Stimulated activated CD8-positive, alpha-beta memory T cell treated with anti-CD3 and anti-CD28 coated beads, Interleukin-4, amount 100 ng/mL, for 48 hours (primary cell): ENCODE measurements at regions not wholly inside any gene's neighbourhood (a gene's known extent, or its start where the extent isn't known, plus 50 kb on each side); places are given as distances from the start of the nearest gene placed in this dataset.
A peak's percentile ranks its signal among the peaks of the same experiment; 100 is the strongest.

Experiments
- DNase-seq: peaks from one replicate; pipeline ENCODE4 v3.0.0-alpha.2; 2020

DNA sequence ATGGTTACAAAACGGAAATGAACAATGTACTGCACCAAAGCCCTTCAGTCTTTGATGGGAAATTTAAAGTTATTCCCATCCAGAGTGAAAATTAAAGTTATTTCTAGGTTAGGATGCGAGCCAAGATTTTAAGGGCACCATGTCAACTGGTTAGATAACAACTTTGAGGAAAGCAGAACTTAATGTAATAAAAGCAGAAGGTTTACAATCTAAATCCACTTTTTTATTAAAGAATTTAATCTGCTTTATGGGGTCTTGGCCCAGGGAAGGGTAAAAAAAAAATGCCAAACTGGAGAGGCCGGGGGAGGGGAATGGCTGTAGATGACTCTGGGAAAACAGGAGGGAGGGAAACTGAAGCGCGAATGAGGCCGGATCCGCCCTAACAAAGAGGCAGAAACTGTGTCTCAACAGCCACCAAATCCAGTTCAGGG lies 108.2 kb upstream of the ATF7IP start:
- DNase-seq: no peak

DNA sequence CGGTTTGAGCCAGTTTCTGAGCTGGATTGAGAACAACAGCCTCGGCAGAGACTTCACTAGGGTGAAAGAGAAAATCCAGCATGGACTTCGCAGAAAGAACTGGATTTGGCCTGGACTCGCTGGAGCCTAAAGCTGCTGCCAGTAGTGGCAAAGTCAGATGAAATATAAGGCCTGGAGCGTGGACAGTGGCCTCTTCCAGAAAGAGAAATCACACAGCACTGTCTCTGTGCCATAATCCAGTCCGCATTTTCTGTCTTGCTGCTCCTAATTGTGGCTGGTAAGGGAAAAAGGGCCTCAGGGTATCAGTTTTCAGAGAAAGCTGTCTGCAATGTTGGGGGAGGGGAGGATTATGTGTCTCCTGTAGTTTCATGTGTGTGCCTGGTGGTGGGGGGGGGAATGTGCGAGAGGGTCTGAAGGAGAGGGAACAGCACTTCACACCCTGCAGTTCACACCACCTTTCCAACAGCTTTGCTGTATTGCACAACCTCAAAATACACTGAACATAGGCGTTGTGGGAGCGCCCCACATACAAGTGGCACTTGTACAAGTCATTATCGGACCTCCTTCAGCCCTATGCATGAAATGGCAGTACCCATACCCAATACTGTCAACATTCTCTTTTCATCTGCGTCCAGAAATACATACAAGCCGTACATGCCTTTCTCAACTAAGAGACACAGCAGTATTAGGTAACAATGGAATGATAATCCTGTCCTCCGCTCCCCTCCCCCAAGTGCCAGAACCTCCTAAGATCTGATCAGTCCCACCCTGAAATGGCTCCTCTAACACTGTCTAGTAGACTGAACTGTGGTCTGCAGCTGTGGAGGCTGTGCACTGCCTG lies 107.5 kb upstream of the ATF7IP start:
- peak; percentile 92 for DNase-seq

DNA sequence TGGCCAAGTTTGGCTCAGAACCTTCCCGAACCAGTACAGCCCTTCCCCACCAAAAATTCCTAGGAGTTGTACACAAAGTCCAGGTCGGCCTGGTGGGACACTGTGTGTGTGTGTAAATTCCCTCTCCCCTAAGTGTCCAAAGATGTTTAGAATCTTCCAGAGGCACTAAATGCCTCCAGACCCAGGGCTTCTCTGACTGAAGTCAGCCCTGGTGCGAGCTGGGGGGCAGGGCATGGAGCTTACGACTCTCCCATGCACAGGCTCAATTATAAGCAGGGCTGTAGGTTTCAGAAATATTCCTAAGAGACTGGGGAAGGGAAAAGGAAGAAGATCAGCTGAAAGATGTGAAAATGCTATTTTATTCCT lies 106.9 kb upstream of the ATF7IP start:
- no peak for DNase-seq

DNA sequence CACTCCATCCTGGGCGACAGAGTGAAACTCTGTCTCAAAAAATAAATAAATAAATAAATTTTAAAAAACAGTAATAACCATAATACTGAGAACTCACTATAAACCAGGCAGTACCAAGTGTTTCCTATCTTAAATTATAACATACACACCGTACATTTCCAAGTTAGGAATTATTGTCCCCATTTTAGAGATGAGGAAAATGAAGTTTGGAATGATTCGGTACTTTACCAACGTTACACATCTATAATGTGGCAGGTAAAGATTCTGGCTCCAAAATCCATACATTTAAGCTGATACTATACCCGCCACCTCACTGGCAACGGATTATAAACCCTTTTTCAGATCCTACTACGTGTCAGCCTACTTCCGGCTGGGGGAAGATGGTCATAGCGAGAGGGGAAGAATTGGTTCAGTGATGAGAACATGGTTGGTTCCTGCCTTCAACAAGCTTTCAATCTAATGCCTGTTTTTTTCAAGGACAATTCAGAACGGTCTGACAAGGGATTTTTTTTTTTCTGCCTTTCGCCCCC lies 105.9 kb upstream of the ATF7IP start:
- no peak for DNase-seq

DNA sequence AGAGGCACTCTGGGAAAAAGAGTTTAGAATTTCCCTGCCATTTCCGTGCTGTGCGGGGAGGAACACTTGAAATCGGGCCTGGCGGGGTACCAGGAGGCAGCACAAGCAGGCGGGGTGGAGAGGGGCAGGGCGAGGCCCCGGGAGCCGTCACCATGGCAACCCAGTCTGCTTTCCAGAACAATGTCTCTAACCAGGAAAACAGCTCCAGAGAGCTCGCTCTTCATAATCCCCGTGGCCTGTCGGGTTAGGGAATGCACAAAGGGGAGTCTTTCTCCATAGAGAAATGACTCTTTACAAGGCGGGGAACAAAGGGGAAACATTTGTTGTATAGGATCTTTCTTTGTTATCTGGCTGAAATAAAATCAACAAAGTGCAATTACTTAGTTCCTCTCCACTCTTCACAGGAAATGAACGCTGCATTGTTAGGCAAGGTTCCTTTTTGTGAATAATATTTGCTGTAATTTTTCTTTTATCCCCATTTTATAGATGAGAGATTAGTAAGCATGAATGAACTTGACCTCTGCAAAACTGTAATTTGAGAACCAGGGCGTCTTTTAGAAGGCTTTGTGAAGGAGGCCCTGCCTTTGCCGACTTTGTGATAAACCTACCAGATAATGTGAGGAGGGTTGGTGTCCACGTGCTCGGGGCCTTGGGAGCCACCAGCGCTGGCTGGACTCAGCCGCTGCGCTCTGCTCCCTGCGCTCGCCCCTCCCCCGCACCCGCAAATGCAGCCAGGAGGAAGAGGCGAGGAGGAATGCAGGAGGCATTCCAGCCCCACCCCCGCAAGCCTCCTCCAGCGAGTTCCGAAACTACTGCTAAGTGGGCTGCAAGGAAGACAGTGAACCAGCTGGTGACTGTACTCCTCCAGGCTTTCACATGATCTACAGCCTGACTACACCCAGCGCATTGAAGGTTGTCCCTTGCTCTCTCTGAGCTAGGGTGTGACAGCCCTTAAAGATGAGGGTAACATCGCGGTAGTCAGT lies 105.2 kb upstream of the ATF7IP start:
- DNase-seq: no peak

DNA sequence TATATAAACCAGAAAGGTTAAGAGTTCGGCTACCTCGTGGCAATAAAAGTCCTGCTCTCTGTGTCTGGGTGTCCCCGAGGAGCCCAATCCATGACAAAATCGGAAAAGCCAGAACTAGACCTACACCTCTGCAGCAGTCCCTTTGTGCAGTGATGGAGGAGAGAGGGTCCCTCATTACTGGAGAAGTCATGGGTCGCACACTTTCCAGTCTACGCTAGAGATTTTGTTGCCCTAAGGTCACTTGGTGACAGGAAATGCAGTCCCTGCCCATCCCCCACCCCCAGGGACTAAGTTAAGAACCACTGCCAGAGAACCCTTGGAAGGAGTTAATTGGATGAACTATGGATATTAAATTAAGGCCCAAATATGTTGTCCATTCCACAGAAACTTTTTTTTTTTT lies 104.4 kb upstream of the ATF7IP start:
- DNase-seq: no peak

DNA sequence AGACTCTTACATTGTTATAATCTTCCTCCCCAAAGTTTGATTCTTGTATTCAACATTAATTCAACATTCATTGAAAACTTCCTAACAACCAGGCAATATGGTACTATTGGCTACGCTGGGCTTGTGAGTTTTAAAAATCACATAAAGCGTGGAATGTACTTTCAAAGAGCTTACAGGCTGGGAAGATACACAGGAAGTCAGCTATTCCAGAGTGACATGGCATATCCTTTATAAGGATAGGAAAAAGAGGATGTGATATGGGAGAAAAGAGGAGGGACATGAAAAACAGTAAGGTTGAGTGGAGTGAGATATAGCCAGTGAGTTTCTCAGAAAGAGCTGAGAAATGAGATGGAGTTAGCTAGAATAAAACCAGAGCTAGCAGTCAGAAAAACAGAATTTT lies 103.6 kb upstream of the ATF7IP start:
- DNase-seq: no peak

DNA sequence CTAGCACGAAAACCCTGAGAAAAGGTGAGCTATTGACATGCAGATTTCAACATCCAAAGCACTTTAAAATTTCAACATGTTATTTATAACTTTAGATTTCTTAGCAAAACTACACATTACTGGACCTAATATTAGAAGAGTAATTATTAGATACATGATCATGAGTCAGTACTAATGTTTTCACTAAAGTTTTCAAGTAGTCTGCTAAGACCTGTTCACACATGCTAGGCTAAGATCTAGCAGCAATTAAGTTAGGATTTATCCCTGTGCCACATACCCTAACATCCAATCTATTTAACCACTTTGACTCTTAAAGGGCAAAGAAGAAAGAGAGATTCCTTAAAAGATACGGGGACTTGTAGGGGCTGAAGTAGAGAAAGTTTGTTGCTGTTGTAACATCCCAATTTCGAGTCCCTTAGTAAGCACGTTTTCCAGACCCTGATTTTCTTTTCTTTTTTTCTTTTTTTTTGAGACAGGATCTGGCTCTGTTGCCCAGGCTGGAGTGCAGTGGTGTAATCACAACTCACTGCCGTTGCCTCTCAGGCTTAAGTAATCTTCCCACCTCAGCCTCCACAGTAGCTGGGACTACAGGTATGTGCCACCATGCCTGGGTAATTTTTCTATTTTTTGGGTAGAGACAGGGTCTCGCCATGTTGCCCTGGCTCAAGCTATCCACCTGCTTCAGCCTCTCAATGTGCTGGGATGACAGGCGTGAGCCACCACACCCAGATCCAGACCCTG lies 102.5 kb upstream of the ATF7IP start:
- DNase-seq: no peak

DNA sequence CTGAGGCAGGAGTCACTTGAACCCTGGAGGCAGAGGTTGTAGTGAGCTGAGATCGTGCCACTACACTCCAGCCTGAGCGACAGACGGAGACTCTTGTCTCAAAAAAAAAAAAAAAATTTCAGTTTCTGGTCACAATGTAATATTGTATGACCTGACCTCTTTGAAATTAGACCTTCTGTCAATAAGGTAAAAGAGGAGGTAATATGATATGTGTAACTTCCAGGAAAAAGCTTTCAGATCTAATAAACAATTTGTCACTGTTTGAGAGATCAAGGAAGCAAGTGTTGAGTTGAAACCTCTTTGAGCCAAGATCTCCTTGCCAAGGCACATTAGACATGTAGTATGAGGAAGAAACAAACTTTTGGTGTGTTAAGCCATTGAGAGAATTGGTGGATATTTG lies 101.7 kb upstream of the ATF7IP start:
- no peak for DNase-seq

DNA sequence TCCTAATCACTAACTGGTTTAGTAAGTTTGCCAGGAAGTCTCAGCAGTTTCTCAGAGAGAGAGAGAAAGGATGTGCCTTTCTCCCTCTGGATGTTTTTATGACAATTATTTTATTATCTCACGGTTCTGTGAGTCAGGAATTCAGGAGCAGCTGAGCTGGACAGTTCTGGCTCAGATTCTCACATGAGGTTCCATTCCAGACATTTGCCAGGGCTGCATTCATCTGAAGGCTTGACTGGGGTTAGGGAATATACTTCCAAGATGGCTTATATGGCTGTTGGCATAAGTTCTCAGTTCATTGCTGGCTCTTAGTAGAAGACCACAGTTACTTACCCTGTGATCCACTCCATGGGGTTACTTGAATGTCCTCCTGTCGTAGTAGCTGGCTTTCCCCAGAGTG lies 101.2 kb upstream of the ATF7IP start:
- no peak for DNase-seq

DNA sequence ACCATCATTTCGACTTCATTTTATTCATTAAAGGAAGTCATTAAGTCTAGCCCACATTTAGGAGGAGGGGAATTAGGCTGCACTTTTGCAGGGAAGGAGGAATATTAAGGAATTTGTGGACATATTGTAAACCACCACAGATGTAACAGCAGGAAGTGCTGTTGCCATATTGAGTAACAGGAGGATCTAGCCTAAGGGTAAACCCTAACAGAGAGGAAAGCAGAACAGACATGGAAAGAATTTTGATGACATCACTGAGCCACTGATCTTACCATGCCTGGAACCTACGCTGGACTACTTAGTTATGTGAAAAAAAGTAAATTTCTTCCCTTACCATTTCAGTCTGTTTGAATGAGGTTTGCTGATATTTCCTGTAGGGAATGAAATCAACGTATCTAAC lies 100.7 kb upstream of the ATF7IP start:
- no peak for DNase-seq

DNA sequence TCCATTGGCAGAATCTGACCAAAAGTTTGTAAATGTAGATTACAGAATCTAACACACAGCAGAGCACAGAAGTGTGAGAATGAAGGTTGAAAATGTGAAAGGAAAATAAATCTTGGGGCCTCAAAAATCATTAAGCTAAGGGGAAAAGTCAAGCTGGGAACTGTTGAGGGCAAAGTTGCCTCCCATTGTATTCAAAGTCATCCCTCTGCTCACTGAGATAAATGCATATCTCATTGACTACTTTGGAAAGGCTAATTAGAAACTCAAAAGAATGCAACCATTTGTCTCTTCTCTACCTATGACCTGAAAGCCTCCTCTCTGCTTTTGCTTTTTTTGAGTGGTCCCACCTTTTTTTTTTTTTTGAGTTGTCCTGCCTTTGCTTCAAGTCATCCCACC lies 97.4 kb upstream of the ATF7IP start:
- DNase-seq: no peak

DNA sequence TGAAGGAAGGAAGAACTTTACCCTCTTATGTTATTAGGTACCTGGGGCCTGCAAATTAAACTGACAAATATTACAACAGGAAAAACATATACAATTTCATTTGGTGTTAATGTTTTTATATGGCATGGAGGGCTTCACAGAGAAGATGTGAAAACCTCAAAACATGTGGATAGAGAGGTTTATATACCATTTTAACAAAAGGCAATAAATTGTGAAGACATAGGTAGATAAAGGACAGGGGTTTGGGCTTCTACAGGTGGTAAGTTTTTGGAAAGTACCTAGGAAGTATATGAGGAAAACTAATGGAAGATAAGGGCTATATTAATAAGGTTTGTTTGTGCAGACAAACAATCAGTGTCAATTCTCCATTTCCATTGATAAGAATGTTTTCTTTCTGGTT lies 95.1 kb upstream of the ATF7IP start:
- no peak for DNase-seq

DNA sequence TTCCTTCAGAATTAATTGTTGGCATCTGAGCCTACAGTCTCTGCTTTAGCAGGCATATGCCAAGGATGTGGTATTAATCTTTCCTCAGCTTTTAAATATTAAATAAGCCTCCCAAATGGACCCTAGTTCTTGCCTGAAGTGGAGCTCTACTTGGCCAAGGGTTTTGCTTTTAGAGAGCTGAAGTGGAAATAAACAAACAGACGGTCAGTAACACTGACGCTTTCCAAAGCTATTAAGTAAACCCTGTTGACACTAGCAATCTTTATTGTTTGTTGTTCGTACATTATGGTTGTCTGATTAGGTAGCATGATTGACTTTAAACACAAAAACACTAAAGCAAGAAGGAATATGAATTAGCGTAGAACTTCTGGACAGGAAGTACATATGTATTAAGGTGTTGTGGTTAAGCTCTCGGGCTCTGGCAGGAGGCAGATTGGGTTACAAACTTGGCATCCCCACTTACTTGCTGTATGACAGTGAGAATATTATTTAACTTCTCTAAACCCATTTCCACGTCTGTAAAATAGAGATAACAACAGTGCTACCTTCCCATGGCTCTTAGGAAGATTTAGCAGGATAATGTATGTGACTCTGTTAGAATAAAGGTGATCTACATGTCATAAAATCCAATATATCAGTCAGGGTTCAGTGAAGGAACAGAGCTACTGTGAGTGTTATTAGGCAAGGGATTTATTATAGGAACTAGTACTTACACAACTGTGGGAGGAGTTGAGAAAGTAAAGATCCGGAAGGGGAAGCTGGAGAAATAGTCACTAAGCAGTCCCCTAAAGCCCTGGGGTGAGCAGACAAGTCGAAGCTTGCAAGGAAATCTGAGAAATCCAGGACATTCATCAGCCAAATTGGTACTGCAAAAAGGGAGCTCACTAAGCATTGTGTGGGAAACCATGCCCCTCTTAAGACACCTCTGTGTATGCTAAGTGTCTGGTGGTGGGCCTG lies 92.2 kb upstream of the ATF7IP start:
- DNase-seq: no peak

DNA sequence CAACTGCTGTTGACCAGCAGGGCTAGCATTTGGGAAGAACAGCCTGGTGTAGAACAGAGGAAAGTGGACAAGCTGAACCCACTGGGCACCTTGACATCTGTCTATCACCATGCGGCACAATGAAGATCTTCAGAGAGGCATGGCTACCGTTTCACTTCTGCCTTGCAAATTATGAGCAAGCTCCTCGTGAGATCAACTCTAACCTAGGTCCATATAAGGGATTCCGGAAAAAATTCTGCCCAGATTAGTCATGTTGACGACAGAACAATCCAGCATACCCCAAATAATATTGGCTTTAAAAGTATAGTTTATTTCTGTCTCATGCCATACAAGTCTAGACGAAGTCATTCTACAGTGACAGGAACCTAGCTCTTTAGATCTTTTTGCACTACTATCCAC lies 91.6 kb upstream of the ATF7IP start:
- DNase-seq: no peak

DNA sequence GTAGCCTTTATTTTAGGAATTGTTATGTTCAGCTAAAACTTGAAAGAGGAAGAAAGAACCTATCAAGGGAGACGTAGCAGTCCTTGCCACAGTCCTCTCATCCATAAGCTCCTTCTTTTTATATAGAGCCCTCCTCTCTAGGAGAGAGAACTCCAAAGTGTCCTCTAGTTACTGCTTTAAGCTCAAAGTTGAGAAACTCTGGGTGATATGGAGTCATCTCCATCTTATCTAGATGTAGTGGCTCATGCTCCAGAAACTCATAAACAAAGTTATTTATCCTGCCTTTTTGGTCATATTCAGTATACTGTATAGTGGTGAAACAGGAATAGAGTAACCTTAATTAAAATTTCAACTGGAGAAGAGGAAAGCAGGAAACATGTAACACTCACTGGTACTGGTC lies 90.4 kb upstream of the ATF7IP start:
- DNase-seq: no peak

DNA sequence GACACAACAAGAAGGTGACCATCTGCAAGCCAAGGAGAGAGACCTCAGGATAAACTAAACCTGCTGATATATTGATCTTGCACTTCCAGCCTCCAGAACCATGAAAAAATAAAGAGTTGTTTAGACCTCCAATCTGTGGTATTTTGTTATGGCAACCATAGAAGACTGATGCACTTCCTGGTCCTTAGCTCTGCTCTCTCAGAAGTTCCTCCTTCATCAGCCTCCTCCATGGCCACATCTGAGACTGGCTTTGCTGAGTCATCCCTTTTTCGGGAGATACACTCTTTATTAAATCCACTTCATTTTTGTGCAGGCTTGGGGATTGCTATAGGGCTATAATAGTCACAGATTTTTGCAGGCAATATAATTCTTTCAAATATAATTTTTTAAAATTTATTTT lies 89.6 kb upstream of the ATF7IP start:
- DNase-seq: no peak

DNA sequence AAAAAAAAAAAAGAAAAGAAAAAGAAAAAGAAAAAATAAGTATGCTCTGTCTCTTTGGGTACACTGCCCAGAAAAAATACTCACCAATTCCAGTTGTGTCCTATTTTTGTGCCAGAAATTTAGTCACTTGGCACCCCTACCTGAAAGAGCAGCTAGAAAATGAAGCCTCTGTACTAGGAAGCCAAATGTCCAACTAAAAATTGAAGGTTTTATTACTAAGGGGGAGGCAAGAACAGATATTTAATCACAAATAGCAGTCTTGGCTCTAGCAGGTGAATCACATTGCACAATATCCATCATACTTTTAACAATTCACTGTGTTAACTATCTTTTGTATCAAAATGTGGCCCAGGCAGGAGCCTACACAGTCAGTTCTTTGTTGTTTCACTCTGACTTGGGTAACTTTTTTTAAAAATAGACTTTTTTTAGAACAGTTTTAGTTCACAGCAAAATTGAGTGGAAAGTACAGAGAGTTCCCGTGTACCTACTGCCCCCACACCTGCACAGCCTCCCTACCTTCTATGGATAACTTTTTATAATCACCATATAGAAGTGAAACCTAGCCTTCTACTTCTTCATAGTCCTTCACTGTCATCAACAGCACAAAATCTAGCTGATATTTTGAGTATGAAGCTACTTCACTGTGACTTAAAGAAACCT lies 87.1 kb upstream of the ATF7IP start:
- DNase-seq: no peak

DNA sequence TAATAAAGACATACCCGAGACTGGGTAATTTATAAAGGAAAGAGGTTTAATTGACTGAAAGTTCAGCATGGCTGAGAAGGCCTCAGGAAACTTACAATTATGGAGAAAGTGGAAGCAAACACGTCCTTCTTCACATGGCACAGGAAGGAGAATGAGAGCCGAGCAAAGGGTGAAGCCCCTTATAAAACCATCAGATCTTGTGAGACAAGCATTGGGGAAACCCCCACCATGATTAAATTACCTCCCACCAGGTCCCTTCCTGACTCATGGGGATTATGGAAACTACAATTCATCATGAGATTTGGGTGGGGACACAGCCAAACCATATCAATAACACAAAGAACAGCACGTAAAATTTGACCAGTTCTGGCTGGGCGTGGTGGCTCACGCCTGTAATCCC lies 85.6 kb upstream of the ATF7IP start:
- DNase-seq: no peak

DNA sequence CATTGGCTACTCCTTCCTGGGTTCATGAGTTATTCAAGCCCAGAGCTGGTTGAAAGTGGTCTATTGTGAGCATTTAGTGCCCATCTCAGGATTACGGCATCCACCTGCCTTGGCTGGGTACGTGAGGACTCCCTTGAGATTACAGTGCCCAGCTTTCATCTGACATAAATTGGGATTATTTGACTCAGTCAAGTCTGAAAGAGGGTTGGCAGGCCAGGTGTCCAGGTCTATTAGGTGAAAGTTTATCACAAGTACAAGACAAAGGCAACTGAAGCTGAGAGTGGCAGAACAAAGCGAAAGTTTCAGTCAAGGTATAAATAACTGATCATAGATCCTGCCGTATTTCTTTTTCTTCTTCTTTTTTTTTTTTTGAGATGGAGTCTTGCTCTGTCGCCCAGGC lies 84.6 kb upstream of the ATF7IP start:
- DNase-seq: no peak

DNA sequence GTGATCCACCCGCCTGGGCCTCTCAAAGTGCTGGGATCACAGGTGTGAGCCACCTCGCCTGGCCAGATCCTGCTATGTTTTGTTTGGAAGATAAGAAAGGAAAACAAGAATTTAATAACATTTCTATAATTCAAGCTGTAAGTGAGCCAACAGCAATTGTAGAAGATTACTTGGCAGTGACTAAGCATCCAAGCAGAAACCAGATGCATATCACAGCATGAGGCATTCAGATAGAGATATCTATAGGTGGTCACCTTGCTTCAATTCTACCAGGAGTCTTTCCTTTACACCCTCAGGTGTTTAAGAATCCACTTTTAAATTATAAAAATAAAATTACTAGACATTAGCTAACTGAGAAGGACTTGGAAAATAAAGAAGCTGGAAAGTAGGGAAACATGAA lies 83.9 kb upstream of the ATF7IP start:
- no peak for DNase-seq
